Stimulated activated CD8-positive, alpha-beta memory T cell treated with anti-CD3 and anti-CD28 coated beads, Interleukin-2, amount 100 ng/mL, for 48 hours (primary cell): ENCODE measurements at regions not wholly inside any gene's neighbourhood (a gene's known extent, or its start where the extent isn't known, plus 50 kb on each side); places are given as distances from the start of the nearest gene placed in this dataset.

Experiments used
- DNase-seq, 2 donors: peaks; one replicate each; pipeline ENCODE4 v3.0.0-alpha.2; 2020; ENCODE audit warnings: low read depth in 2 of 2

DNA sequence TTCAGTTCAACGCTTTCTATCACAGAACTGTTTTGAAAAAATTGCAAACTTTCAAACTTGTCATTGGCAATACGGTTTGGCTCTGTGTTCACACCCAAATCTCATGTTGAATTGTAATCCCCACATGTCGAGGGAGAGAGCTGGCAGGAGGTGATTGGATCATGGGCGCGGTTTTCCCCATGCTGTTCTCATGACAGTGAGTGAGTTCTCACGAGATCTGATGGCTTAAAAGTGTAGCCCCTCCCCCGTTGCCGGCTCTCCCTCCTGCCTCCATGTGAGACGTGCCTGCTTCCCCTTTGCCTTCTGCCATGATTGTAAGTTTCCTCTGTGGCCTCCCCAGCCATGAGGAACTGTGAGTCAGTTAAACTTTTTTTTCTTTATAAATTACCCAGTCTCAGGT is 1144.0 kb downstream of the BRD1 start:
- DNase-seq = no peak

DNA sequence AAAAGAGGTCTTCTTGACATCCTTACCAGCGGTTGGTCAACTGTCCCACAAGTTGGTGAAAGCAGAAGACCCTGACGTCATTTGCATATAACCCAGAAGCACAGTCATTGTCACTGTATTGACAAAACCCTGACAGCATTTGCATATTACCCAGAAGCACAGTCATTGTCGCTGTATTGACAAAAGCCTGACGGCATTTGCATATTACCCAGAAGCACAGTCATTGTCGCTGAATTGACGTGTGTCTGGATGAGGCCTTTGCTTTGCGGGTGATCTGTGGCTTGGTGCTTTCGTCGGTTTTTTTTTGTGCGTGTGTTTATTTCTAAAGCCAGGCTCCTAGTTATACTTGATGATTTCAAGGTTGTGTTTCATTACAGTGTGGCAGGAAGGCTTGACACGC is 1145.2 kb downstream of the BRD1 start:
- no peak for DNase-seq

DNA sequence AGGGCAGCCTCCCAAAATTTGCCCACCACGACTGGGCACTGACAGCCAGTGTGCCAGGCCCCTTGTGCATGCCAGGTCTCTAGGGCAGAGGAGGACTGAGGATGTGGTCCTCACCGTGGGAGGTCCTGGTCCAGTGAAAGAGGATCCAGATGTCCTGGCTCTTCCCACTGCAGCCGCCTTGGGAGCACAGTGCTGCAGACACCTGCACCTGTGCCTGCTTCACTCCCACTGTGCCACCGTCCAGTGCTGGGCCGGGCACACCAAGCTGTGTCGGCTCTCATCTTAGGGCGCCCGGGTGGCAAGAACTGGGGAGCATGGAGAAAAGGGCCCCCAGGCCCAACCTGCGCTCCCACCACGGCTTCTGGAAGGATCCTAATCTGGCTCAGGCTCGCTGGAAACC is 1147.1 kb downstream of the BRD1 start:
- DNase-seq = no peak

DNA sequence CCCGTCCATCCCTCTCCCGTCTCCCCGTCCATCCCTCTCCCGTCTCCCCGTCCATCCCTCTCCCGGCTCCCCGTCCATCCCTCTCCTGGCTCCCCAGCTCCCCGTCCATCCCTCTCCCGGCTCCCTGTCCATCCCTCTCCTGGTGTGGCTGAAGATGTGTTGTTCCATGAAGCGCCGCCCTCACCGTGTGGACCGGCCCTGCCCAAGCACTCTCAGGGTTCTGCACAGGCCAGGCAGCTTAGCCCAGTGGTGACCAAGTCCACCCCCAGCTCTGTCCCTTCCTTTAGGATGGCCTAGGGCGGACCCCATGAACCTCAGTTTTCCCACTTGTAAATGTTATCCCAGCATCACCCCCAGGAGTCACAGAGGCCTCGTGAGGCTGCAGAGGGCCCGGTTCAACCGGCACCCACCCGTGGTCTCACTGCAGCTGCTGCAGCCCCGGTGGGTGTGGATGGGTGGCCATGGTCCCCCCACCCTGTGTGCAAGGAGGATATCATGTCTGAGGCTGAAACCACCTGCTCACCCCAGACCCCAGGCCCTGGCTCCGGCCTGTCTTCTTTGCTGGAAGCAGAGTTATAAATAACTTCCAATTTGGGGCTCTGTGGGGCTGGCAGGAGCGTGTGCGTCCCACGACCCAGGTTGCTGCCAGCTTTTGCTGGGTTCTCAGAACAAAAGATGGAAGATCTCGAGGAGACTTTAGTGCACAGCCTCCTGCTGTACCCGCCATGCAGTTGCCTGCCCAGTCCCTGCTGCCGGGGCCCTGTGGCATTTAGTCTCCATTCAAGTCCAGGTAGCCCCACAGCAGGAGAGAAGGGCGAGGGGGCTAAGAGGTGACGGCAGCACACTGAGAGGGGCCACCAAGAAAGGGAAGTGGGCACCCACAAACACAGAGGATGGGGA is 1147.8 kb downstream of the BRD1 start:
- DNase-seq = no peak

DNA sequence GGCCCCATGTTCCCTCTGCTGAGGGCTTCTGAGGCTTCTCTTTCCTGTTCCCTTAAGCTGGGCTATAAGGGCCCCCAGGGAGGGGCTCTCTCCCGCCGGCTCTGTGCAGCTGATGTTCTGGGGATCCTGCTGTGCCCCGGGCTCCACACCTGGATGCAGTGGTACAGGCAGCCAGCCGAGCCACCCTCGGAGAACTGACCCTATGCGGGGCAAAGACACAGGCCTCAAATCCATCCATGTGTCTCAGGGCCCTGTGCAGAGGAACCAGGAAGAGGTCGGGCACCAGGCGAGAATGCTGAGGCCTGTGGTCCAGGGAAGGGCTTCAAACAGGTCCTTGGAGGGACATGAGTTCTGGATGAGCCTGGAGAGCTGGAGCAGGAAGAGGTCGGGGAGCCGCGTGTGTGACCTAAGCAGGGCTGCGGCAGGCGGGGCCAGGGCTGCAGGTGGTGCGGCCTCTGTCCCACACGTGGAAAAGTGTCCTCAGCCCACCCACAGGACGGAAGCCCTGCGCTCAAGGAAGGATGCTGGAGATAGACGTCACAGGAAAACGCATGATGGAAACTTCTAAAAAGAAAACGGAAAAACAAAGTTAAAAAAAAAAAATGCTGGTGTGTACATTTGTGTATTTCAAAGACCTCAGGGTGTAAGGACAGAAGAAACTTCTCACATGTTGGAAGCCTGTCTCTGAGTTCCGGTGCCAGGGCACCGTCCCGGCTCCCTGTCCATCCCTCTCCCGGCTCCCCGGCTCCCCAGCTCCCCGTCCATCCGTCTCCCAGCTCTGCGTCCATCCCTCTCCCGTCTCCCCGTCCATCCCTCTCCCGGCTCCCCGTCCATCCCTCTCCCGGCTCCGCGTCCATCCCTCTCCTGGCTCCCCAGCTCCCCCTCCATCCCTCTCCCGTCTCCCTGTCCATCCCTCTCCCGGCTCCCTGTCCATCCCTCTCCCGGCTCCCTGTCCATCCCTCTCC is 1149.2 kb downstream of the BRD1 start:
- DNase-seq = no peak

DNA sequence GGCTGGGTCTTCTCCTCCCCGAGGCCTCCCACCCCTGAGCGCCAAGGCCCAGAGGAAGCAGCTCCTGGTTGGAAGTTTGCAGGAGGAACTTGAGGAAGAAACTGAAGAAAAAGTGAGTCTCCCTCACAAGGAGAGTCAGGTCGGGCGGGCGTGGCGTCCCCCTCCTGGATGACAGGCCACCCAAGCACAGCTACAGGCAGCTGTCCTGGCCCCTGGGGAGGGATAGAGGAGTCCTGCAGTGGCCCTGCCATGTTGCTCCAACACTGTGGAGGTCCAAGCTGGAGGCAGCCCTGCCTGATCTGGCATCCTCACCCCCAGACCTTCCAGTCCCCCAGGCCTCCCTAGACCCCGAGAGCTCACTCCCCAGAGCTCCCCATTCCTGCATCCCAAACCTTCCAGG is 1150.1 kb downstream of the BRD1 start:
- DNase-seq = no peak

DNA sequence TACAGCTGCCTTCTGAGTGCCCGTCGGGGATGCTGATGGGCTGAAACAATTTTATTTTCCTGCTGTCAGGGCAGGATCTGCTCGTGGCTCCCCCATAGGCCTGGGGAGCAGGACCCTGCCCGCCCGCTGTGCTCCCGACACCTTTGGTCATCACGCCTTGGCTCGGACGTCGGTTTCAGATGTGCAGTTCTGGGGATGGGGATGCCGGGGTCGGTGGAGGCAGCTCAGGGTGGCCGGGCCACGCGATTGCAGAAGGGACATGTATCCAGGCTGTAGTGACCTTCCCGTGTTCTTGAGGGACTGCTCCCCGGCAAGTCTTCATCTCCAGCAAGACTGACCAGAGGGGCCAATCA is 1150.5 kb downstream of the BRD1 start:
- DNase-seq = no peak

DNA sequence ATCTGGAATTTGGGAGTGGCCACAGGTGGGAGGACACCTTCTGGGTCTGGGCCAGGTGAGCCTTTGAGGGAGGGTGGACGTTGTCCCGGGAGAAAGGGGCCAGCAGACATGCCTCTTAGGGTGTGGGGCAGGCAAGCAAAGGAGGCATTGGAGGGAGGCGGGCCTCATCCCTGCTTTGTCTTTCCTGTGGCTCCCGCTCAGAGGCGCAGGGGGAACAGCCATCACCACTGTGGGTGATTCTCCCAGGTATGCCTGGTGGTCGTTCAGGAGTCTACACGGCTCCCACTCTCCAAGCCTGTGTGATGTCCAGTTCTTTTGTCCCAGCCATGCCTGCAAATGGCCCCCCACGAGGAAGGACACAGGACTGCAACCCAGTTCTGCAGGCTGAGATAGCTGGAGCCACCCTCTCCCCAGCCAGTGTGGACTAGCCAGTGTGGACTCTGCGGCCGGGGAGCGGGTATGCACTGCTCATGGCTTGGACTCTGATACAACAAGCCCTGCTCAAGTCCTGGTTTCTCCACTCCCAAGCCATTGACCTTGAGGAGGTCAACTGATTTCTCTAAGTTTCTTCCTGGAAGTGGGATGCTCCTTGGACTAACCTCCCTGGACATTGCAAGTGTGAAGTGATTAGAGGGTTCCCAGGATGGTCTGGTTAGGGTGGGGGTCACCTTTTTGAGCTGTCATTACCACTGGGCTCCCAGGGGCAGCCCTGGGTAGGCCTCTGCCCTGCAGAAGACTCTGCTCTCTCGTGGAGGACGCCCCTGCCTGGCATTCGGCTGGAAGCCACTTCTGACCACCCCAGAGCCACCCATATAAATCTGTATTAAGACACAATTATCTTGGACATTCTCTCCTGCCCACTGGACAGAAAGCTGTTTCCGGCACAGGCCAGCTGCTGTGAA is 1151.2 kb downstream of the BRD1 start:
- DNase-seq = no peak

DNA sequence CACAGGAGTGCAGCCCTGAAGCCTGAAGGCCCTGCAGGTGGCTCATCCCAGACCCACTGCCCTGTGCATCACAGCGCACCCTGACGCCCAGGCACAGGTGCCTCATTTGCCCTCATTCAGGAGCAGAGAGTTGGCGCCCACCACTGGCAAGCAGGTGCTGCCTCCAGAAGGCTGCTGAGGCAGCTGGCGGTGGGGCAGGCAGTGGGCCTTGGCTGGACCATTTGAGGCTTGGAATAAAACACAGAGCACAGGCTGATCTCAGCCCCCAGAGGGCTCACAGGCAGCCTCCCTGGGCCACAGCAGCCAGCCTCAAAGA is 1151.9 kb downstream of the BRD1 start:
- no peak for DNase-seq

DNA sequence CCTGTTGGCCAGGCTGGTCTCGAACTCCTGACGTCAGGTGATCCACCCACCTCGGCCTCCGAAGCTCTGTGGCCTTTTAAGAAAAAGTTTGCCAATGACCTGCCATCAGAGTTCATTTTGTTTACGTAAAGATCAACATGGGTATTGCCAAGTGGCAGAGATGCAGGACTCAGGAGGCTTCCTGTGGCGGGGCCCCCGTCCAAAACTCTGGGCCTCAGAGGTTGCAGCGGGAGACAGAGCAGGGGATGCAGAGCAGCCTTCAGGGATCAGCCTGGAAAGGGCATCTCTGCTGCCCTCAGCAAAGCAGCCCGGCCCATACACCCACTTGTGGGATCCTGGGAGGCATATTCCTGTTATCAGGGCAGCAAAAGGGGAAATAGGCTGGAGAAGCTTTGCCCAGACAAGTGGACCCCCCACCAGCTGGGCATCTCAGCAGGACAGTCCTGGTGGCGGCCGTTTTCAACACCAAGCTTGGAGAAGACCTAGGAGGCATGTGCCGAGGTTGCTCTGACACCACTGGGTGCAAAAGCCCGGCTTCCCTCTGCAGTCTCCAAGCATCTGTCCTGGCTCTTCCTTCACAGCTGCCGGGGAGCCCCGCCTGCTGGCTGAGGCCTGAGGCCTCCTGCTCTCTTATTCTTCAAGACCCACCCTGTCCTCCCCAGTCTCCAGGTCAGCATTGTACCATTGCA is 1152.4 kb downstream of the BRD1 start:
- DNase-seq = no peak

DNA sequence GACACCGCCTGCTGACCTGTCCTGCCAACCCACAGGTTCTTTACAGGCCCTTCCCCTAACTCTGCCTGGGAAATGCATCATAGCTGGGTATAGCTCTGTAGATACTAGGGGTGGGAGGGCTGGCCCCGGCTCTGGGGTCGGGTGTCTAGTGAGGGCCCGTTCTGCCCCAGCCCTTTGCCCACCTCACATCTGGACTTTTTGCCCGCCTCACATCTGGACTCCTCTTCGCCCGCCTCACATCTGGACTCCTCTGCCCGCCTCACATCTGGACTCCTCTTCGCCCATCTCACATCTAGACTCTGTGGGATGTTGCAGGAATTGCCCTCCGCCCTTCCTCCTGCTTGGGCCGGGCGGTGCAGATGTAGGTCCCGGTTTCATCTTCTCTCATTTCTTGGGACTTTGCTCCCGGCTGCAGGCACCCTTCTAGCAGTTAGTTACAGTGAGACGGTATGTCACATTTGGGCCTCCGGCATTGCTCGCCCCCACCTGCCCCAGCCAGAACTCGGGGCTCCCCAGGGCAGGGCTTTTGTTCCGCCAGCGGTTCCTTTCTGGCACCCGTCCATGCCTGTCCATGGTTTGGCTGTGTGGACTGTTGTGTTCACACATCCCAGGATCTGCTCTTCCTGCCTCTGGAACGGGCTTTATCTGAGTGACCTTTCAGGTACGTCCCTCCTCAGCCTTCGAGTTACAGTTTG is 1153.7 kb downstream of the BRD1 start:
- DNase-seq = no peak

DNA sequence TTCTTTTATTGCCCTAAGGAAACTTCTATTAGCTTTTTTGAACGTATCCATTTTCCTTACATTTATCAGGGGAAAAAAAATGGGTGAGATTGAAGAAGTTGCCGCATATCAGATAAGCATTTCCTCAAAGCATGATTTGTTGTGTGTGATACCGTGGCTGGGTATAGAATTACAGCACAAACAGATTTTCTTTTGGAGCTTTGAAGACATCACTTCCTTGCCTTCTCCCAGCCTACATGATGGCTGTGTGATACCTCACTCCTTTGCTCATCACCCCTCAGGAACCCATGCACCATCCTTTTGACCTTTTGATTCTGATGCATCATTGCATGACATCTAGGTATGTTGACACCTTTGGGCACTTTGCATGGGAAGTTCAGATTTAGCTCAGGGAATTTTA is 1155.3 kb downstream of the BRD1 start:
- no peak for DNase-seq

DNA sequence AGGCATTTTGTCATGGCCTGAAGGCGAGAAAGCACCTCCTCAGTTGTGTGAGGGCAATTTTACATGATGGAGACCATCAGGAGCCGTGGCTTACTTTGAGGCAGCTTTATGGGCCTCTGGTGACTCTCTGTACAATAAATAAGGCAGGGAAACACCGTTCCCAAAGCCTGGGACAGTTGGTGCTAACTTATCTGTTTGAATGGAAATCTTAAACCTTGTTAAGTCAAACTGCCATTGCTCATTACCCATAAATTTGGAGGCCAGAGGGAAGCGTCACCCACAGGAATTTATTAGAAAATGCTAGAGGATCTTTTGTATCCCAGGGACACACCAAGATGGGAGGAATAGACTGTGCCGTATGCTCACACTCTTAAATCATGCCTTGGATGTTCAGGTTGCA is 1156.9 kb downstream of the BRD1 start:
- DNase-seq = no peak

DNA sequence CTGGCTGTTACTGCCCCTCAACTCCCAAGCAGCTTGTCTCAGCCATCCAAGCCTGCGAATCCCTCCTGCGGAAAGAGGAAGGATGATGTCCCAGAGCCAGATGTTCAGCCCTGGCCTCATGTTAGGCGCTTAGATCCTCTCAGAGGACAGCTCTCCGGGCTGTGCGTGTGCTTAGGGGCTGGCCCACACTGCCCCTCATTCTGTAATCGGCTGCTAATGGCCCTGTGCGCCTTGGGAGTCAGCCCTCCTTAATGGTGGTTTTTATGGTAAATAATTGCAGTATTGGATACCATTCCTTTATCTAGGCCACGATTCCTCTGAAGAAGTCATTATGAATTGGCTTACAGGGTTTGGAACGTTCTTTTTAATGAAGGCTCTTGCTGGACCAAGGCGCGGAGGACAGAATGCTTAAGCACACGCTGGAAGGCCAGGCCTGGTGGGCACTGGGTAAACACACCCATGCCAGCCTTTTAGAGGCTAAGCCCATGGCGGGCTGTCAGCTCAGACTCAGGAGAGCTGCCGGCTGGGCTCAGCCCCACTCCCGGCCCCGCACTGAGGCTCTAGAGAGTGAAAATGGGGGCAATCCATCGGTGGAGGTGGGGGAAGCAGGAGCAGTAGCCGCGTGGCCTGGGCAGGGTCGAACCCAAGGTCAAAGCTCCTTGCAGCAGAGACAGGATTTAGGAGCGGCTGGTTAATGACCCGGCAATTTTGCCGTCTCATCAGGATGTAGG is 1157.5 kb downstream of the BRD1 start:
- no peak for DNase-seq

DNA sequence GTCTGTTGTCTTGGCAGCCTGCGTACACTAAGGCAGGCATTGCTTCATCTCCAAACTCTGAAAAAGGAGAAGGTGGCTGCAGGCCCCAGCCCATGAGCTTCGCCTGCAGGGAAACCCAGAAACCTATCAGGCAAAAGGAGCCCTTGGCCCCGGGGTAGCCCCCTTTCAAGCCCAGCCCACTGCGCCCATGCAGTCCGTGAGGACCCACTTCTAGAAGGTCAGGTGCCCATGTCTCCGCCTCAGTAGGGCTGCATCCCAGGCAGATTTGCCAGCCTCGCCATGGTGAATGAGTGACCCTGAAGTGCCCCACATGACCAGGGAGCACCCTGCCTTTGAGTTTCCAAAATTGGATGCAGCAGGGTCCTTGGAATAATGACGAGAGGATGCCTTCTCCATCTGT is 1158.4 kb downstream of the BRD1 start:
- DNase-seq = no peak

DNA sequence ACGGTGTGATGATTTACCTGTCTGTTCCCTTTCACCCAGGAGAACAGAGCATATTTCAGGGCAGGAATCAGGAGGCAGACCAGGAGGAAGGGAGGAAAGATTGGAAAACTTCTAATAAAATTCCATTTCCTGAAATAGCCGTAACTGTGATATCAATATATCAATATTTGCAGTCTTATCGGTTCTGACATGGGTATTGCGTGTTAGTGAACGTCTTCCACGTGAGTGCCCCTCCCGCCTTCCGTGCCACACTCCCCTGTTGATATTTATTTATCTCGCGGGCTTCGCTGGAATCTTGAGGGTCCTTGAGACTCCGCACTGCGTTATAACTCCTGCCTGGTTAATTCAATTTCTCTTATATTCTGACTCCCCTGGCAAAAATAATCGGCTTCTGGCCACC is 1160.4 kb downstream of the BRD1 start:
- no peak for DNase-seq

DNA sequence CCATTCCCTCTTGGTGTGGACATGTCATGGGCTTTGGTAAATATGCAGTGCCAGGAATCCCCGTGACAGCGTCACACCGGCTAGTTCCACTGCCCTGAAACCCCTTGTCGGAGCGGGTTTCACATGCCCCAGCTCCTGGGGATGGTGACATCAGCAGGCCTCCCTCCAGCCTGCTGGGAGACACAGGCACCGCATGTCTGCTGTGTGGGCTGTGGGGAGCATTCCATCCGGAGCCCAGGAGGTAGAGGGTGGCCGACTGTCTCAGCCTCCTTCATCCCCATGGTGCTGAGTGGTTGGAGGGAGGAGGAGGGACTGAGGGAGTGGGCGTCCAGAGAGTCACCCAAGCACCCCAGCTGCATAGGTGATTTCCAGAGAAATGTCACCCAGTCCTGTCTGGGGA is 1161.1 kb downstream of the BRD1 start:
- DNase-seq = no peak

DNA sequence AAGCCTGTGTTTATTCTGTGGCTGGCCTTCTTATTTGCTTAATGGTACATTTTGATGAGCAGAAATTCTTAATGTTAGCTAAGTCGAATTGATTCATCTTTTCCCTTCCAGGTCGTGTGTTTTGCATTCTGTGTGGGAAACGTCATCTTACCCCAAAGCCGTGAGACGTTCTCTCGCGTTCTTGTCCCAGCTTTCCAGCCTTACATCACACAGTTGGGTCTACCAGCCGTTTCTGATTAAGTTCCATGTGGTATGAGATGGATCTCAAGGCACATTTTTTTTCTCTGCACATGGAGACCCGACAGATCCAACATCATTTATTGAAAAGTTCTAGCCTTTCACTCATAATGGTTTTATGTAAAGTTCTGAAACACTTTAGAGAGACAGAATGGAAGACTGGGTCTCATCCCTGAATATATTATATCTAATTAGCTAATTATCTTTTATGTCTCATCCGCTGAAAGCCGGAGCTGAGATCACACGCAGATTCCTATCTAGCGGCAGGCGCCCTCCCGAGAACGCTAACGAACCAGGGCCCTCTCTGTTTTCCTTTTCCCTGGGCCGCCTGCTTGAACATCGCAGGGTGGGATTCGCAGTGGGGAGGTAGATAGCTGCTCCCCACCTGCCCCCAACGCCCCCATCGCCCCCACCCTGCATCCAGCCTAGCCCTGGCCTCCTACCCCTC is 1162.2 kb downstream of the BRD1 start:
- no peak for DNase-seq

DNA sequence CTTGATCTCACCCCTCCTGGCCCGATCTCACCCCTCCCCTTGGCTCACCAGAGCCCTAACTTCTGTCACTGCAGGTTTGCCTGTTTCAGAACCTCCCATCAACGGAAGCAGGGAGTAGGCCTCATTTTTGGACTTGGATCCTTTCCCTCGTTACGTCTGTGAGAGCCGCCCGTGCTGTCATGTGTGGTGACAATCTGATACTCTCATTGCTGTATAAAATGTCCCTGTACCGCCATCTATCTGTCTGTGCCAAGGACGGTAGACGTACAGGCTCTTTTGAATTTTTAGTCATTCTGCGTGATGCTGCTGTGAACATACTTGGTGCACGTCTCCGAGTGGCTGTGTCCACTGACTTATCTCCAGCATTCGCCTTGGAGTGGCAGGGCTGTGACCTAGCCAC is 1163.1 kb downstream of the BRD1 start:
- no peak for DNase-seq

DNA sequence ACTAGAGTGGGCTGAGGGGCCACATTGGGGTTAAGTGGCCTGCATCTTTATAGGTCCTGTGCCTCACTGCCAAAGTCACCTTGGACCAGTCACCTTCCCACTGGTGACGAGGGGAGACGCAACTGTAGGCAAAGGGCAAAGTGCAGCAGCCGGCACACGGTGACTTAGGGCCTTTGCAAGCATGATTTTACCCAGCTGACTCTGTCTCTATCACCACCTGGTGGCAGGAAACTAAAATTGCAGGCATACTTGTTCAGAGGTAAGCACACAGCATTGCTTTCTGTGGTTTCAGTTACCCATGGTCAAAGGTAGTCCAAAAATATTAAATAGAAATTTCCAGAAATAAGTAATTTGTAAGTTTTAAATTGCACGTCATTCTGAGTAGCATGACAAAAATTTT is 1164.4 kb downstream of the BRD1 start:
- no peak for DNase-seq
